ENCODE measurements at regions not wholly inside any gene's neighbourhood (a gene's known extent, or its start where the extent isn't known, plus 50 kb on each side); places are given as distances from the start of the nearest gene placed in this dataset.
"Not testable (repeated sequence)": the region's sequence is repeated elsewhere in the genome, so short reads cannot be mapped to it uniquely, and the experiment has no call there.

- no peak for DNase-seq
These were observed 652.5 kb downstream of the GABRG1 start for GRCh38 chr4:45471335-45471734.

DNA sequence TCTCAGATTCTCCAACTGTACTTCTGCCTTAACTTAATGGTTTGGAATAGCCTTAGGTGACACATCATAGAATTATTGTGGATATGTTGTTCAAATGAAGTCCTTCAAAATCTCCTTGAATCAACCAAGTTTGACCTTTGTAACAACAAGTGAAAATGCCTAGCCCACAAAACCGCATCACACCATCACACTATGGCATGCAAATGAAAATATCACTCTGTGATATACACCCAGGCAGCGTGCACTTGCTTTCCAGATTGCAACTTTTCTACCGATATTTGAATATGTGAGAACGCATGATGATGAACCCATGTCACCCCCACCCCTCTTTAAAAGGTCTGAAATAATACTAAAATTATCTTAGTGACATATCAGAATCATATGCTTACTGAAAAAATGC lies 656.7 kb downstream of the GABRG1 start:
- no peak for DNase-seq

- DNase-seq = not testable (repeated sequence)
These were observed 663.7 kb downstream of the GABRG1 start for GRCh38 chr4:45460157-45460556.

DNA sequence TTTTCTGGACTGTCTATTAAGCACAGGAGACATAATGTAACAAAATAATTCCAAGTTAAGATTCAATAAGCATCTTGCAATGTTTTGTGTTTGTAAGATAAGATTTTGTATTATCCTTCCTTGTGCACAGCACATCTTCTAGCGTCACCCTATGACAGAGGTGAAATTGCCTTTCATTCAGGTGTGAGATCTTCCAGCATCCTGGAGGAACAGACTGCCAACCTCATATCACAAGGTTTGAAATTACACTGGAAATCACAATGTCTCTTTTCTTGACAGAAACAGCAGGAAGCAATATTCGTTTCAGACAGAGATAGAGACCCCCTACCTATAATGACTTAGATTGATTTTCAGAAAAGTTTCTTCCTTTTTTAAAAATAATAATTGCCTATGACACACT lies 668.6 kb downstream of the GABRG1 start:
- no peak for DNase-seq

- peak; percentile 19 for DNase-seq
These were observed 670.5 kb downstream of the GABRG1 start for GRCh38 chr4:45453258-45453853.

DNA sequence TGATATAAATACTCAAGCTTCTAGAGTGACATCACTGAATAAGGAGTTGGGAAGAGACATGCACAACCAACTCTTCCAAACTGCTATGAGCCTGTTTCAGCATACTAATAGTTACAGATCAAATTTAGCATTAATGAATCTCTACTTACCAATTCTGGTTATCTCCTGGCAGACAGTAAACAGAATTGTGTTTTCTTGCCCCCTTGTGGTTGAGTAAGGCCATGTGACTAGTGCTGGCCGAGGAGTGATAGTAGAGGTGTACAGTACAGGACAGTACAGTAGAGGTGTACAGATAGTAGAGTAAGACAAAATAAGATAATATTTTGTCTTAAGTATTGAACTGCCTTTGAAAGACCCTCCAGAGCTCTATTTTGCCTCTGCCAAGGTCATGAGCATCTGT lies 681.4 kb downstream of the GABRG1 start:
- DNase-seq = no peak

DNA sequence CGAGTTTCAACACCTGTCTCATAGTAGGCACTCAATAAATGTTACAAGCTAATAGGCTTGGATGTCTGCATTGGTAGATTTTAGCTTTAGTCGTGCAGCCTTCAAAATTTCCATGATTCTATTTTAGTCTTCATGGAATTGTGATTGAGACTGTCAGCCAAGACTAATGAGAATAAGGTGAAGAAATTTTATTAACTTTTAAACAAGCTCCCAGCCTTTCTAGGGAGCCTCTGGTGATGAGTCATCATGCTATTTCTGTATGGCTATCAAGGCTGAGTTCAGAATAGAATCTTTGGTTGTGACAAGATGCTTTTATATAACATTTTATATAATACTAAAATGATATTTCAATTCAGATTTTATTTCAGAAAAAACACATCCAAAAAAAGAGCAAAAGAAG lies 685.8 kb downstream of the GABRG1 start:
- DNase-seq = no peak

DNA sequence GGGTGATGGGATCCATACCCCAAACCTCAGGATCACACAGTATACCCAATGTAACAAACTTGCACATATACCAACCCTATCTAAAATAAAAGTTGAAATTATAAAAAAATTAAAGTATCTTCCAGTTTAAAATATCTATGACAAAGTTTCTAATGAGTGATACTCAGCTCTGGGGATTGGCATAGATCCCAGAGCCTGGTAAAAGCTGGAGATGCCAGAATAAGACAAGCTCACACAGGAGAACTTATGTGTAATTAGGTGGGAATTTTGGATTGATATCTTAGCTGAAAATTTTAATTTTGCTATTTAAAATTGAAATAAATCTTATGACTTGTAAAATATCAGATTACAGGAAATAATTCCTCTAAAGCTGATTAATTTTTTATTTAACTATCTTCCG lies 686.5 kb downstream of the GABRG1 start:
- DNase-seq = no peak

- DNase-seq = no peak
These were observed 698.7 kb downstream of the GABRG1 start for GRCh38 chr4:45425135-45425534.

GRCh38 chr4:45423896-45424295 lies 697.5 kb upstream of the GNPDA2 start:
- no peak for DNase-seq

GRCh38 chr4:45420091-45420674 lies 693.8 kb upstream of the GNPDA2 start:
- not testable (repeated sequence) for DNase-seq

- DNase-seq = no peak
These were observed 684.4 kb upstream of the GNPDA2 start for GRCh38 chr4:45410701-45411210.

GRCh38 chr4:45409536-45409935 lies 683.2 kb upstream of the GNPDA2 start:
- DNase-seq = no peak

DNA sequence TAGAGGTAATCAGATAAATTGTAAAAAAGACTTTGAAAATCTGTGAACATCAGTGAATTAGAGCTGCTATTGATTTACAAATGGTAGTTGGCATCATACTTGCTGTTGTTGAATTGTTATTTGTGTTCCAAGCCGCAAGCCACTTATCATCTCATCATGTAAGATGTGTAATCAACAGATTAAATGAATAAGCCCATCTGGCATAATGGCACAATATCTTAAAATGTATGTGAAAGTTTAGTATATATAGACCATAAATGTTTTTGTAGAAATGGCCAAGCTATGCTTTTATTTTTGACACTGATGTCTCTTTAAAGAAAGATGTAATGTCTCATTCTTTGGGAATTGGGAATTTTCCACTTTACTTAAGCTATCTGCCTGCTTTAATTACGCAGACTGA lies 682.6 kb upstream of the GNPDA2 start:
- DNase-seq = no peak

GRCh38 chr4:45399116-45399515 lies 672.8 kb upstream of the GNPDA2 start:
- DNase-seq = no peak

GRCh38 chr4:45385306-45385705 lies 659.0 kb upstream of the GNPDA2 start:
- no peak for DNase-seq

- DNase-seq = no peak
These were observed 644.1 kb upstream of the GNPDA2 start for GRCh38 chr4:45370408-45370807.

DNA sequence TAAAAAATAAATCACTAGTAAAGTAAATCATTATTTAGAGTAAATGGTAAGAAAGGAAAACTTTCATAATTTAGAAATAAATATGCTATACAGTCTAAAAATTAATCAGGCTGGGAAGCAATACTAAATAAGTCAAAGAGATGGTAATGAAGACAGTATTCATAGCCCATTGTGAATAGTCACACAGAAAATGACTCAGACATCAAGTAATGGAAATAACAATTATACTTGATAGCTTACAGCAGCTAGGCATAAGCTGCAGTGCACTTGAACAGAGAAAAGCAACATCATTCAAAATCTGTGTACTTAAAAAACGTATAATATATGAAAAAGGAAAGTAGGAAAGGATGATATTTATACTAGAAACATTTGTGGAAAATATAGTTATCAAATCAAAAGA lies 642.5 kb upstream of the GNPDA2 start:
- no peak for DNase-seq

- no peak for DNase-seq
These were observed 637.6 kb upstream of the GNPDA2 start for GRCh38 chr4:45363931-45364330.

GRCh38 chr4:45358573-45359506 lies 632.5 kb upstream of the GNPDA2 start:
- no peak for DNase-seq

DNA sequence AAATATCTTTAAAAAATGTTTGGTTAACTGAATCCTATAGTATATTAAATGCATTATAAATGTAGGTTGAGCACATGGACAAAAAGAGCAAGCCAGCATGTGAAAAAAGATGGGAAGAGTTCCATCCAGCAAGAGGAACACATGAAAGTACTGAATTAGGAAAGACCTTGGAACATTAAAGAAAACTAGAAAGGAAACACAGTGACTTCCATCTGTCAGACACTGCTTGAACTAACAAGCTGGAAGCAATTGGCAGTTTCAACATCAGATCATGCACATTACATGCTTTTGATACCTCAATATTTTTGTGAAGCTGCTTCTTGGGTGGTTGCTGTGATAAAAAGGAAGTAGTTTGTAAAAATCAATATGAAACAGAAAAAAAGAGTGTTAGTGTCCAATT lies 626.8 kb upstream of the GNPDA2 start:
- DNase-seq = no peak

DNA sequence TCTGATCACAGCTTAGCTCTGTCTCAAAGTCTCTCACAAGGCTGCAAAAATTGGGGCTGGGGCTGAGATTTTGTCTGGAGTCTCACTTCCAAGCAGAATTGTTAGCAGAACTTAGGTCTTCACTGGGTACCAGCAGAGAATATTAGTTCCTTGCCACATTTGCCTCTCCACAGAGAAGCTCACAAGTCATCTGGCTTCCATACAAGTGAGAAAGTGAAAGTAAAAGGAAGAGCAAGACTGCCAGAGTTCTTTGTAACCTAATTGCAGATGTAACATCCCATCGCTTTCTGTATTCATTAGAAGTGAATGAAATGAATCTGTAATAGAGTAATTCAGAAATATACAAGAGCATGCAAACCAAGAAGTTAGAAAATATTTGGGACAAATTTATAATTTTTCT lies 624.1 kb upstream of the GNPDA2 start:
- peak; percentile 19 for DNase-seq

- DNase-seq = no peak
These were observed 623.5 kb upstream of the GNPDA2 start for GRCh38 chr4:45349859-45350258.
